ENCODE measurements at regions not wholly inside any gene's neighbourhood (a gene's known extent, or its start where the extent isn't known, plus 50 kb on each side); places are given as distances from the start of the nearest gene placed in this dataset.
"Not testable (repeated sequence)": the region's sequence is repeated elsewhere in the genome, so short reads cannot be mapped to it uniquely, and the experiment has no call there.

DNA sequence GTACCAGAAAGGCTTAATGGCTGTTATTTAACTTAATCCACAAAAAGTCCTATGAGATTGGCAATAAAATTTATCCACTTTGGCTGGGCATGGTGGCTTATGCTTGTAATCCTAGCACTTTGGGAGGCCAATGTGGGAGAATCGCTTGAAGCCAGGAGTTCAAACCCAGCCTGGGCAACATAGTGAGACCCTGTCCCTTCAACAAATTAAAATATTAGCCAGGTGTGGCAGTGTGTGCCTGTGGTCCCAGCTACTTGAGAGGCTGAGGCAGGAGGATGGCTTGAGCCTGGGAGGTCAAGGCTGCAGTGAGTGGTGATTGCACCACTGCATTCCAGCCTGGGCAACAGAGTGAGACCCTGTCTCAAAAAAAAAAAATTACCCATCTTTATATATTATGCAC lies 193.4 kb upstream of the GATA6 start:
- TF ChIP-seq, protein P1, sequence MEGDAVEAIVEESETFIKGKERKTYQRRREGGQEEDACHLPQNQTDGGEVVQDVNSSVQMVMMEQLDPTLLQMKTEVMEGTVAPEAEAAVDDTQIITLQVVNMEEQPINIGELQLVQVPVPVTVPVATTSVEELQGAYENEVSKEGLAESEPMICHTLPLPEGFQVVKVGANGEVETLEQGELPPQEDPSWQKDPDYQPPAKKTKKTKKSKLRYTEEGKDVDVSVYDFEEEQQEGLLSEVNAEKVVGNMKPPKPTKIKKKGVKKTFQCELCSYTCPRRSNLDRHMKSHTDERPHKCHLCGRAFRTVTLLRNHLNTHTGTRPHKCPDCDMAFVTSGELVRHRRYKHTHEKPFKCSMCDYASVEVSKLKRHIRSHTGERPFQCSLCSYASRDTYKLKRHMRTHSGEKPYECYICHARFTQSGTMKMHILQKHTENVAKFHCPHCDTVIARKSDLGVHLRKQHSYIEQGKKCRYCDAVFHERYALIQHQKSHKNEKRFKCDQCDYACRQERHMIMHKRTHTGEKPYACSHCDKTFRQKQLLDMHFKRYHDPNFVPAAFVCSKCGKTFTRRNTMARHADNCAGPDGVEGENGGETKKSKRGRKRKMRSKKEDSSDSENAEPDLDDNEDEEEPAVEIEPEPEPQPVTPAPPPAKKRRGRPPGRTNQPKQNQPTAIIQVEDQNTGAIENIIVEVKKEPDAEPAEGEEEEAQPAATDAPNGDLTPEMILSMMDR (IDR thresholded peaks at IDR 0.05), result not testable (repeated sequence)
- TF ChIP-seq POLR2AphosphoS5 (IDR thresholded peaks at IDR 0.05), result not testable (repeated sequence)
